K562 (cell line): ENCODE measurements at regions not wholly inside any gene's neighbourhood (a gene's known extent, or its start where the extent isn't known, plus 50 kb on each side); places are given as distances from the start of the nearest gene placed in this dataset.

Experiments
- HINFP ChIP-seq: fragments of 450-650 bp; conservative IDR thresholded peaks from 2 replicates; pipeline ENCODE4 v1.6.1; 2016; ENCODE audit warnings: missing genetic modification characterization, low read depth, mild to moderate bottlenecking, control low read depth, missing compliant biosample characterization
- HMGN3 ChIP-seq: IDR thresholded peaks from 2 replicates; pipeline ENCODE4 v1.6.1; 2011; ENCODE audit warnings: borderline replicate concordance, low read depth, mild to moderate bottlenecking, mixed read lengths, low read length; ENCODE audit not compliant: insufficient read length; ENCODE audit errors: extremely low read depth
- TSHZ1 ChIP-seq: fragments of 250-450 bp; sonication (Bioruptor Pico); IDR thresholded peaks from 2 replicates; pipeline ENCODE4 v1.4.0; 2020; ENCODE audit warnings: mild to moderate bottlenecking, moderate library complexity
- TF ChIP-seq, protein P1 (sequence below): sonication (generic); formaldehyde crosslinking; IDR thresholded peaks from 2 replicates; pipeline ENCODE4 v1.8.1; 2022; ENCODE audit warnings: missing genetic modification reagents

DNA sequence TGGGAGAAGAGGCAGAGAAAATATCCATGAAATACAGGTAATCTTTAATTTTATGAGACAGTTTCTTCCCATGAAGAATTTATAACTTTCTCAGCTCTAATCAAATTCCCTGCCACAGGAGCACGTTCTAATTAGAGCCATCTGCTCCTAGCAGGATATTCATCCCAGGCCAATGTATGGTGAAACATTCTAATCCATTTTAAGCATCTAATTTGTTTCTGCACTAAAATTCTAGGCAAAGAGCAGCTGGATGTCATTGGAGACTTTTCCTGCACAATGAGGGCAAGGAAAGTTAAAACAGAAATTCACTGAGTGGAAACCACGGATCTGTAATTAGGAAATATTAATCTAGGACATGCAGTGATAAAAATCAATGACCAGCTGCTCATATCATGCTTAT, 107.7 kb upstream of the ZFP42 start (continued):
- TF ChIP-seq HINFP (tag) (no peak), HMGN3 (no peak), TSHZ1 (no peak)
- TF ChIP-seq, protein P1, sequence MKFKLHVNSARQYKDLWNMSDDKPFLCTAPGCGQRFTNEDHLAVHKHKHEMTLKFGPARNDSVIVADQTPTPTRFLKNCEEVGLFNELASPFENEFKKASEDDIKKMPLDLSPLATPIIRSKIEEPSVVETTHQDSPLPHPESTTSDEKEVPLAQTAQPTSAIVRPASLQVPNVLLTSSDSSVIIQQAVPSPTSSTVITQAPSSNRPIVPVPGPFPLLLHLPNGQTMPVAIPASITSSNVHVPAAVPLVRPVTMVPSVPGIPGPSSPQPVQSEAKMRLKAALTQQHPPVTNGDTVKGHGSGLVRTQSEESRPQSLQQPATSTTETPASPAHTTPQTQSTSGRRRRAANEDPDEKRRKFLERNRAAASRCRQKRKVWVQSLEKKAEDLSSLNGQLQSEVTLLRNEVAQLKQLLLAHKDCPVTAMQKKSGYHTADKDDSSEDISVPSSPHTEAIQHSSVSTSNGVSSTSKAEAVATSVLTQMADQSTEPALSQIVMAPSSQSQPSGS (CRISPR knock-in tag) = no peak
